Panc1 (cell line): ENCODE measurements at regions not wholly inside any gene's neighbourhood (a gene's known extent, or its start where the extent isn't known, plus 50 kb on each side); places are given as distances from the start of the nearest gene placed in this dataset.

Experiments
- ATAC-seq: fragments of 200-7000 bp; cut with Tn5 transposase; 2 replicates; pipeline ENCODE4 v1.9.1; 2020; ENCODE audit warnings: mild to moderate bottlenecking, moderate library complexity
- BruUV-seq: library from RNA; stranded (reverse); fragments of 400-500 nt; replicated peaks from 2 replicates; lab custom pipeline; 2021; lab: Mats Ljungman, UMichigan
- CTCF ChIA-PET: fragments of 300-600 bp; sonication (Branson Sonifier 250); formaldehyde crosslinking; loops from one replicate; lab custom pipeline; 2022; ENCODE audit warnings: antibody characterized with exemption; lab: Charles Lee
- POLR2A ChIA-PET: fragments of 300-600 bp; sonication (Branson Sonifier 250); formaldehyde crosslinking; loops from one replicate; lab custom pipeline; 2022; ENCODE audit warnings: antibody characterized with exemption; lab: Charles Lee
- DNase-seq: peaks from one replicate; pipeline ENCODE4 v3.0.0-alpha.2; 2010; ENCODE audit warnings: low read depth, low spot score
- H3K27ac ChIP-seq: 2 replicates; pipeline ENCODE4 v1.5.1; 2011; ENCODE audit warnings: mild to moderate bottlenecking, low read length, inconsistent platforms
- H3K27me3 ChIP-seq: fragments of 200-500 bp; sonication (Bioruptor generic); 2 replicates; pipeline ENCODE4 v1.6.0; 2014; ENCODE audit warnings: low read length, inconsistent platforms; ENCODE audit not compliant: control insufficient read depth, insufficient read depth
- H3K36me3 ChIP-seq: fragments of 200-500 bp; sonication (Bioruptor generic); 2 replicates; pipeline ENCODE4 v1.5.1; 2014; ENCODE audit warnings: inconsistent platforms, mild to moderate bottlenecking, low read length, moderate library complexity; ENCODE audit not compliant: control insufficient read depth, insufficient read depth
- H3K4me1 ChIP-seq: 2 replicates; pipeline ENCODE4 v1.5.1; 2011; ENCODE audit warnings: inconsistent platforms, mild to moderate bottlenecking, low read length, moderate library complexity; ENCODE audit not compliant: control insufficient read depth, insufficient read depth
- H3K4me3 ChIP-seq, 2 experiments: 2 replicates each; pipeline ENCODE4 v1.5.1; 2011 to 2012; ENCODE audit warnings: low read depth in 2 of 2, low read length in 2 of 2, mild to moderate bottlenecking in 2 of 2, inconsistent platforms in 1 of 2, moderate library complexity in 1 of 2
- H3K9me3 ChIP-seq: fragments of 200-500 bp; sonication (Bioruptor generic); 2 replicates; pipeline ENCODE4 v1.5.1; 2014; ENCODE audit warnings: low read depth, mild to moderate bottlenecking, inconsistent platforms, low read length, moderate library complexity; ENCODE audit not compliant: control insufficient read depth, insufficient read depth
- CTCF ChIP-seq: fragments of 450-650 bp; IDR thresholded peaks from 2 replicates; pipeline ENCODE4 v1.5.1; 2017; ENCODE audit warnings: mild to moderate bottlenecking
- POLR2AphosphoS5 ChIP-seq: IDR thresholded peaks from 2 replicates; pipeline ENCODE4 v1.6.1; 2012; ENCODE audit warnings: mild to moderate bottlenecking, low read depth, low read length, moderate library complexity
- REST ChIP-seq, 2 experiments: IDR thresholded peaks; 2 replicates each; pipeline ENCODE4 v1.6.1; 2011 to 2012; ENCODE audit warnings: low read depth in 2 of 2, control low read depth in 1 of 2, low read length in 1 of 2, mild to moderate bottlenecking in 1 of 2, moderate library complexity in 1 of 2; ENCODE audit not compliant: insufficient read depth in 1 of 2
- SIN3A ChIP-seq: IDR thresholded peaks from 2 replicates; pipeline ENCODE4 v1.6.1; 2012; ENCODE audit warnings: low read depth, mild to moderate bottlenecking, low read length, moderate library complexity, borderline replicate concordance; ENCODE audit not compliant: insufficient read depth
- TCF7L2 ChIP-seq: IDR thresholded peaks from 2 replicates; pipeline ENCODE4 v1.6.1; 2011; ENCODE audit warnings: mild to moderate bottlenecking, low read depth, low read length, inconsistent platforms
- in situ Hi-C: cut with HindIII; loops from 2 replicates; pipeline ENCODE4 v1.10.0; 2016; ENCODE audit warnings: low sequenced_read_pairs, low pct_unique_long_range_greater_than_20kb
- intact Hi-C: fragments of 100-400 bp; cut with micrococcal nuclease; formaldehyde crosslinking; loops from one replicate; pipeline ENCODE4 v1.10.0; 2022; ENCODE audit not compliant: unreplicated experiment

- Histone ChIP-seq H3K4me3 (no peak overlapping the region), H3K27me3 (no peaks in the 10 kb centered on the region), H3K9me3 (0 out of 2 replicates have a peak, but pooled peaks cover 2% of the 10 kb centered on the region), H3K36me3 (no peaks in the 10 kb centered on the region), H3K27ac (no peak overlapping the region), H3K4me1 (no peaks in the 10 kb centered on the region; the same call in 1 of the 2 replicates)
- POLR2A ChIA-PET: no interaction called here
- DNase-seq (no peak), ATAC-seq (no peak)
- CTCF ChIA-PET: no interaction called here
- no TSS peak for BruUV-seq
- TF ChIP-seq POLR2AphosphoS5 (no peak), REST (IDR thresholded peaks at IDR 0.05; ENCODE audit: insufficient read depth in 1 of 2, low read depth in 2 of 2, low read length in 1 of 2) (no peak), TCF7L2 (no peak), SIN3A (no peak), CTCF (no peak)
- in situ Hi-C loops (no loop called here), intact Hi-C loops (no loop called here)
Measured at GRCh38 chr13:64333888-64334287, 2896.2 kb downstream of the PCDH9 start.

GRCh38 chr13:64332048-64332447 is 2898.1 kb downstream of the PCDH9 start:
- Histone ChIP-seq H3K27me3 (no peaks in the 10 kb centered on the region), H3K4me3 (no peak overlapping the region), H3K36me3 (no peaks in the 10 kb centered on the region), H3K4me1 (no peaks in the 10 kb centered on the region; the same call in 1 of the 2 replicates), H3K27ac (no peak overlapping the region), H3K9me3 (0 out of 2 replicates have a peak, but pooled peaks cover 2% of the 10 kb centered on the region)
- TF ChIP-seq REST (IDR thresholded peaks at IDR 0.05; ENCODE audit: insufficient read depth in 1 of 2, low read depth in 2 of 2, low read length in 1 of 2) (no peak), POLR2AphosphoS5 (no peak), TCF7L2 (no peak)
- ATAC-seq (no peak), DNase-seq (no peak)
- POLR2A ChIA-PET: no interaction called here
- CTCF ChIA-PET: no interaction called here
- no TSS peak for BruUV-seq
- intact Hi-C loops: no loop called here
- in situ Hi-C loops: no loop called here
